GM12878 (cell line): ENCODE measurements at regions not wholly inside any gene's neighbourhood (a gene's known extent, or its start where the extent isn't known, plus 50 kb on each side); places are given as distances from the start of the nearest gene placed in this dataset.

ENCODE experiments used
- MEF2A ChIP-seq: IDR thresholded peaks from 2 replicates; pipeline ENCODE4 v1.6.1; 2011; ENCODE audit warnings: low read depth, mild to moderate bottlenecking, low read length, moderate library complexity; ENCODE audit not compliant: insufficient read depth
- ZNF274 ChIP-seq: IDR thresholded peaks from one replicate; pipeline ENCODE4 v1.8.0; 2011; ENCODE audit not compliant: insufficient read length, insufficient read depth

- no peak for TF ChIP-seq ZNF274
- TF ChIP-seq MEF2A, result no peak
Measured at GRCh38 chr5:66542711-66543110, 53.5 kb upstream of the MAST4 start (continued).
